A549 (cell line): ENCODE measurements at regions not wholly inside any gene's neighbourhood (a gene's known extent, or its start where the extent isn't known, plus 50 kb on each side); places are given as distances from the start of the nearest gene placed in this dataset.

Source experiments
- ATAC-seq, 2 experiments: fragments of 200-7000 bp in 1 of 2; fragments of >200 bp in 1 of 2; cut with Nextera tagmentation in 1 of 2; cut with Tn5 transposase in 1 of 2; 3 replicates each; pipeline versions ENCODE4 v1.8.0 to v1.9.1; 2018 to 2020; ENCODE audit warnings: mild to moderate bottlenecking in 1 of 2, moderate library complexity in 1 of 2
- CTCF ChIA-PET: fragments of 300-600 bp; sonication (Branson Sonifier 250); formaldehyde crosslinking; extraction: SDS; loops from one replicate; lab custom pipeline; 2021; ENCODE audit warnings: antibody characterized with exemption, inconsistent platforms; lab: Yijun Ruan, JAX
- POLR2A ChIA-PET: fragments of 350-600 bp; formaldehyde crosslinking; extraction: SDS; loops from one replicate; lab custom pipeline; 2021; ENCODE audit warnings: antibody characterized with exemption, inconsistent platforms; lab: Yijun Ruan, JAX
- DNase-seq, 2 experiments: peaks; one replicate each; pipeline versions ENCODE4 v3.0.0 to v3.0.0-alpha.2; 2011 to 2016; ENCODE audit warnings: low read depth in 1 of 2, low spot score in 1 of 2
- FAIRE-seq: peaks from 2 replicates; lab custom pipeline; 2011; peaks lifted over from hg19 to GRCh38; lab: Jason Lieb, UNC
- H3K27ac ChIP-seq, 2 experiments: fragments of >200 bp; sonication (Bioruptor Twin); formaldehyde crosslinking; 3 replicates each; pipeline ENCODE4 v1.5.1; 2016 to 2017
- H3K4me1 ChIP-seq: fragments of >200 bp; sonication (Bioruptor Twin); formaldehyde crosslinking; 3 replicates; pipeline ENCODE4 v1.6.1; 2016
- H3K4me2 ChIP-seq: fragments of >200 bp; sonication (Bioruptor Twin); formaldehyde crosslinking; 3 replicates; pipeline ENCODE4 v1.6.1; 2016
- H3K4me3 ChIP-seq: fragments of >200 bp; sonication (Bioruptor Twin); formaldehyde crosslinking; 3 replicates; pipeline ENCODE4 v1.5.1; 2016
- H3K9me3 ChIP-seq: fragments of >200 bp; sonication (Bioruptor Twin); formaldehyde crosslinking; 3 replicates; pipeline ENCODE4 v1.6.1; 2016
- CBX8 ChIP-seq: fragments of 200-600 bp; sonication (generic); IDR thresholded peaks from 2 replicates; pipeline ENCODE4 v1.6.1; 2016
- CEBPB ChIP-seq, 2 experiments: fragments of >200 bp in 1 of 2; sonication (Bioruptor Twin) in 1 of 2; formaldehyde crosslinking in 1 of 2; IDR thresholded peaks; 2 replicates each; pipeline ENCODE4 v1.6.1; 2012 to 2016
- CHD2 ChIP-seq: fragments of 150-350 bp; IDR thresholded peaks from 2 replicates; pipeline ENCODE4 v1.6.1; 2014; ENCODE audit warnings: low read length; ENCODE audit not compliant: partially characterized antibody
- CHD4 ChIP-seq: fragments of 200-600 bp; sonication (generic); IDR thresholded peaks from 2 replicates; pipeline ENCODE4 v1.6.1; 2016; ENCODE audit warnings: antibody characterized with exemption, mild to moderate bottlenecking, borderline replicate concordance
- FOSB ChIP-seq: fragments of 250-450 bp; sonication (Bioruptor Pico); IDR thresholded peaks from 2 replicates; pipeline ENCODE4 v1.5.0; 2020; ENCODE audit warnings: mild to moderate bottlenecking, moderate library complexity
- FOSL2 ChIP-seq, 2 experiments: fragments of 450-650 bp in 1 of 2; fragments of >200 bp in 1 of 2; sonication (Bioruptor Twin) in 1 of 2; formaldehyde crosslinking; IDR thresholded peaks; 2 replicates each; pipeline versions ENCODE4 v1.5.0 to v1.6.1; 2016 to 2020; ENCODE audit warnings: mild to moderate bottlenecking in 1 of 2, moderate library complexity in 1 of 2
- GATA3 ChIP-seq: IDR thresholded peaks from 2 replicates; pipeline ENCODE4 v1.6.1; 2012; ENCODE audit warnings: borderline replicate concordance
- HDAC2 ChIP-seq: fragments of 200-600 bp; sonication (generic); IDR thresholded peaks from 2 replicates; pipeline ENCODE4 v1.6.1; 2016
- HEYL ChIP-seq: fragments of 250-450 bp; sonication (Bioruptor Pico); IDR thresholded peaks from 2 replicates; pipeline ENCODE4 v1.8.0; 2021; ENCODE audit warnings: mild to moderate bottlenecking, moderate library complexity
- JUNB ChIP-seq: fragments of >200 bp; sonication (Bioruptor Twin); formaldehyde crosslinking; IDR thresholded peaks from 2 replicates; pipeline ENCODE4 v1.6.1; 2016
- KDM1A ChIP-seq: fragments of 200-600 bp; sonication (generic); IDR thresholded peaks from 2 replicates; pipeline ENCODE4 v1.6.1; 2016; ENCODE audit warnings: low read depth, mild to moderate bottlenecking
- KDM5A ChIP-seq: fragments of 200-600 bp; sonication (generic); IDR thresholded peaks from 2 replicates; pipeline ENCODE4 v1.6.1; 2016; ENCODE audit warnings: antibody characterized with exemption, mild to moderate bottlenecking
- MYC ChIP-seq: IDR thresholded peaks from 2 replicates; pipeline ENCODE4 v1.6.1; 2012; ENCODE audit warnings: mild to moderate bottlenecking, inconsistent platforms, low read length, improper control_type of control experiment, borderline replicate concordance
- RCOR1 ChIP-seq: fragments of 150-350 bp; IDR thresholded peaks from 2 replicates; pipeline ENCODE4 v1.6.1; 2014; ENCODE audit warnings: antibody characterized with exemption, low read length, low read depth
- RFX5 ChIP-seq: fragments of 450-650 bp; IDR thresholded peaks from 2 replicates; pipeline ENCODE4 v1.7.1; 2014; ENCODE audit warnings: antibody characterized with exemption, mild to moderate bottlenecking, moderate library complexity
- SMC3 ChIP-seq: fragments of >200 bp; sonication (Bioruptor Twin); formaldehyde crosslinking; IDR thresholded peaks from 3 replicates; pipeline ENCODE4 v1.6.1; 2018; ENCODE audit warnings: inconsistent platforms
- TP53 ChIP-seq: fragments of 250-450 bp; sonication (Bioruptor Pico); IDR thresholded peaks from 2 replicates; pipeline ENCODE4 v1.5.0; 2021; ENCODE audit warnings: mild to moderate bottlenecking, moderate library complexity
- ZFP36 ChIP-seq: fragments of 450-650 bp; IDR thresholded peaks from 2 replicates; pipeline ENCODE4 v1.6.1; 2014; ENCODE audit warnings: borderline replicate concordance; ENCODE audit not compliant: partially characterized antibody
- ZNF302 ChIP-seq: fragments of 250-450 bp; sonication (Bioruptor Pico); IDR thresholded peaks from 2 replicates; pipeline ENCODE4 v1.9.0; 2021; ENCODE audit warnings: inconsistent platforms, mild to moderate bottlenecking, moderate library complexity
- WGBS: methylation state at CpG from one replicate; pipeline ENCODE4 v1.1.6; 2017; ENCODE audit errors: missing lambda C conversion rate; 5-methylcytosine and 5-hydroxymethylcytosine counted together
- TF ChIP-seq, protein P1 (sequence below): fragments of 450-650 bp; IDR thresholded peaks from 2 replicates; pipeline ENCODE4 v1.6.1; 2014; ENCODE audit warnings: antibody characterized with exemption
- TF ChIP-seq, protein P2 (sequence below): fragments of 200-600 bp; sonication (generic); IDR thresholded peaks from 2 replicates; pipeline ENCODE4 v1.6.1; 2016; ENCODE audit warnings: antibody characterized with exemption, mild to moderate bottlenecking, moderate library complexity
- TF ChIP-seq, protein P3 (sequence below): fragments of 250-450 bp; sonication (Bioruptor Pico); IDR thresholded peaks from 2 replicates; pipeline ENCODE4 v1.5.0; 2021; ENCODE audit warnings: mild to moderate bottlenecking, moderate library complexity, borderline replicate concordance
- TF ChIP-seq, protein P4 (sequence below): fragments of >200 bp; sonication (Bioruptor Twin); formaldehyde crosslinking; IDR thresholded peaks from 3 replicates; pipeline ENCODE4 v1.5.1; 2016

DNA sequence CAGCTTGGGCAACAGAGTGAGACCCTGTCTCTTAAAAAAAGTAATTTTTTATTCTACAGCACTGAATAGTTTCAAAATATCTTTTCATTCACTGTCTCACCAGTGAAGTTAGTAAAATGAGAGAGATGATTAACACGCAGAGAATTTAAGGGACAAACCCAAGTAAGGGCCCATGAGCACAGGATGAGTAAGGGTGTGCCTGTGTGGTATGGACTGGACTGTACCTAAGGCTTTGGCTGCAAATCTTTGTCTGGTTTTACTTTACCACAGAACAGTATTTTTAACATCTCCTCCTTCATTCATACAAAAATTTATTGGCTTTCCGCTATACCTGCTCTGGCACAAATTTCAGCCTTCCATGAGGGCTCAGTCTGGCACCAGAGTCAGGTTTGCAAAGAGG is 433.3 kb downstream of the UTRN start (continued):
- TF ChIP-seq MYC = no peak
- TF ChIP-seq, all 56 proteins: peak for 0

DNA sequence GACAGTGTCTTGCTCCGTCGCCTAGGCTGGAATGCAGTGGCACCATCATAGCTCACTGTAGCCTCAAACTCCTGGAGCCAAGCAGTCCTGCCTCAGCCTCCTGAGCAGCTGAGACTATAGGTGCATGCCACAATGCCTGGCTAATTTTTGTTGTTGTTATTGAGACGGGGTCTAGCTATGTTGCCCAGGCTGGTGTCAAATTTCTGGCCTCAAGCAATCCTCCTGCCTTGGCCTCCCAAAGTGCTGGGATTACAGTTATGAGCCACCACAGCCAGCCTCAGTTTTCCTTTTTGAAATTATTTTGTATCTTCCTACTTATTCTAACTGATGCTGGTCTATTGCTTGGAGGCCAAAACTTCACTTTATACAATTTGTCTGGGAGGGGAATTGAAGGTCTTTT is 436.1 kb downstream of the UTRN start:
- no peak overlapping the region for H3K27ac ChIP-seq
- DNase-seq (no peak), ATAC-seq (no peak), FAIRE-seq (no peak)
- H3K4me1 ChIP-seq = no peaks in the 10 kb centered on the region
- H3K4me2 ChIP-seq = no peak overlapping the region
- 83% methylated on average over 3 of the region's 3 CpGs for WGBS
- CTCF ChIA-PET = interaction anchor here (0.7 kb wide), 1 partner anchor 22 kb away, joined by 3 read pairs; no protein-coding TSS in a partner anchor
- TF ChIP-seq, protein P1, sequence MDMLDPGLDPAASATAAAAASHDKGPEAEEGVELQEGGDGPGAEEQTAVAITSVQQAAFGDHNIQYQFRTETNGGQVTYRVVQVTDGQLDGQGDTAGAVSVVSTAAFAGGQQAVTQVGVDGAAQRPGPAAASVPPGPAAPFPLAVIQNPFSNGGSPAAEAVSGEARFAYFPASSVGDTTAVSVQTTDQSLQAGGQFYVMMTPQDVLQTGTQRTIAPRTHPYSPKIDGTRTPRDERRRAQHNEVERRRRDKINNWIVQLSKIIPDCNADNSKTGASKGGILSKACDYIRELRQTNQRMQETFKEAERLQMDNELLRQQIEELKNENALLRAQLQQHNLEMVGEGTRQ = no peak
- no peak for TF ChIP-seq CHD2
- TF ChIP-seq GATA3 = no peak
- no peak for TF ChIP-seq JUNB
- TF ChIP-seq HDAC2 = no peak
- TF ChIP-seq, protein P2, sequence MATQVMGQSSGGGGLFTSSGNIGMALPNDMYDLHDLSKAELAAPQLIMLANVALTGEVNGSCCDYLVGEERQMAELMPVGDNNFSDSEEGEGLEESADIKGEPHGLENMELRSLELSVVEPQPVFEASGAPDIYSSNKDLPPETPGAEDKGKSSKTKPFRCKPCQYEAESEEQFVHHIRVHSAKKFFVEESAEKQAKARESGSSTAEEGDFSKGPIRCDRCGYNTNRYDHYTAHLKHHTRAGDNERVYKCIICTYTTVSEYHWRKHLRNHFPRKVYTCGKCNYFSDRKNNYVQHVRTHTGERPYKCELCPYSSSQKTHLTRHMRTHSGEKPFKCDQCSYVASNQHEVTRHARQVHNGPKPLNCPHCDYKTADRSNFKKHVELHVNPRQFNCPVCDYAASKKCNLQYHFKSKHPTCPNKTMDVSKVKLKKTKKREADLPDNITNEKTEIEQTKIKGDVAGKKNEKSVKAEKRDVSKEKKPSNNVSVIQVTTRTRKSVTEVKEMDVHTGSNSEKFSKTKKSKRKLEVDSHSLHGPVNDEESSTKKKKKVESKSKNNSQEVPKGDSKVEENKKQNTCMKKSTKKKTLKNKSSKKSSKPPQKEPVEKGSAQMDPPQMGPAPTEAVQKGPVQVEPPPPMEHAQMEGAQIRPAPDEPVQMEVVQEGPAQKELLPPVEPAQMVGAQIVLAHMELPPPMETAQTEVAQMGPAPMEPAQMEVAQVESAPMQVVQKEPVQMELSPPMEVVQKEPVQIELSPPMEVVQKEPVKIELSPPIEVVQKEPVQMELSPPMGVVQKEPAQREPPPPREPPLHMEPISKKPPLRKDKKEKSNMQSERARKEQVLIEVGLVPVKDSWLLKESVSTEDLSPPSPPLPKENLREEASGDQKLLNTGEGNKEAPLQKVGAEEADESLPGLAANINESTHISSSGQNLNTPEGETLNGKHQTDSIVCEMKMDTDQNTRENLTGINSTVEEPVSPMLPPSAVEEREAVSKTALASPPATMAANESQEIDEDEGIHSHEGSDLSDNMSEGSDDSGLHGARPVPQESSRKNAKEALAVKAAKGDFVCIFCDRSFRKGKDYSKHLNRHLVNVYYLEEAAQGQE = no peak
- no peak for TF ChIP-seq SMC3
- no peak for TF ChIP-seq FOSB
- TF ChIP-seq CBX8 = no peak
- no peak for TF ChIP-seq TP53 (CRISPR knock-in tag)
- TF ChIP-seq FOSL2 (IDR thresholded peaks at IDR 0.05) = no peak
- TF ChIP-seq FOSL2 (CRISPR knock-in tag; IDR thresholded peaks at IDR 0.05) = no peak
- TF ChIP-seq KDM5A = no peak
- no peak for TF ChIP-seq RFX5
- TF ChIP-seq CHD4 = no peak
- no peaks in the 10 kb centered on the region for H3K9me3 ChIP-seq
- no peak overlapping the region for H3K4me3 ChIP-seq
- POLR2A ChIA-PET = no interaction called here

DNA sequence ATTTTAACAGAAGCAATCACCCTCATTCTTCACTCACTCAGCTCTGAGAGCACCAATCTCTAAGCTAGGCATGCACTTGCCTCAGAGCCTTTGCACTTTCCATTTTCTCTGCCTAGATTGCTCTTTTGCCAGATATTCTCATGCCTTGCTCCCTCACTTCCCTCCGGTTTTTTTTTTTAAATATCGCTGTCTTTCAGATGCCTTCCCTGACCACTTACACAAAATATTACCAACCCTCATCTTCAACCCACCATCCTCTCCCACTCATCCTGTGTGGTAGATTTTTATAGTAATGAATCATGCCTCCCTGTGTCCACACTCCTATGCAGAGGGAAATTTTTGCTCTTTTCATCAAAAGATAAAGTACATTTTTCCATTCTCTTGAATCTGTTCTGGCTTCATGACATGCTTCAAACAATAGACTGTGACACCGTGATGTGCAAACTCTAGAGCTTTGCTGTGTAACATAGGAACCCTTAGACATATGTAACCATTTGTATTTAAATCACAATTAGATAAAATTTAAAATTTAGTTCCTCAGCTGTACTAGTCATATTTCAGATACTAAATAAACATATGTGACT is 437.1 kb downstream of the UTRN start:
- ATAC-seq (no peak), FAIRE-seq (no peak), DNase-seq (no peak)
- no peak overlapping the region for H3K4me2 ChIP-seq
- POLR2A ChIA-PET = no interaction called here
- H3K9me3 ChIP-seq = no peaks in the 10 kb centered on the region
- 96% methylated on average over 3 of the region's 3 CpGs for WGBS
- TF ChIP-seq CHD2 (no peak), SMC3 (no peak), ZFP36 (no peak), TP53 (CRISPR knock-in tag) (no peak), RCOR1 (no peak), CEBPB (IDR thresholded peaks at IDR 0.05) (no peak), ZNF302 (CRISPR knock-in tag) (no peak), HEYL (CRISPR knock-in tag) (no peak), KDM1A (no peak), JUNB (no peak)
- TF ChIP-seq, protein P3, sequence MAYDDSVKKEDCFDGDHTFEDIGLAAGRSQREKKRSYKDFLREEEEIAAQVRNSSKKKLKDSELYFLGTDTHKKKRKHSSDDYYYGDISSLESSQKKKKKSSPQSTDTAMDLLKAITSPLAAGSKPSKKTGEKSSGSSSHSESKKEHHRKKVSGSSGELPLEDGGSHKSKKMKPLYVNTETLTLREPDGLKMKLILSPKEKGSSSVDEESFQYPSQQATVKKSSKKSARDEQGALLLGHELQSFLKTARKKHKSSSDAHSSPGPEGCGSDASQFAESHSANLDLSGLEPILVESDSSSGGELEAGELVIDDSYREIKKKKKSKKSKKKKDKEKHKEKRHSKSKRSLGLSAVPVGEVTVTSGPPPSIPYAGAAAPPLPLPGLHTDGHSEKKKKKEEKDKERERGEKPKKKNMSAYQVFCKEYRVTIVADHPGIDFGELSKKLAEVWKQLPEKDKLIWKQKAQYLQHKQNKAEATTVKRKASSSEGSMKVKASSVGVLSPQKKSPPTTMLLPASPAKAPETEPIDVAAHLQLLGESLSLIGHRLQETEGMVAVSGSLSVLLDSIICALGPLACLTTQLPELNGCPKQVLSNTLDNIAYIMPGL (CRISPR knock-in tag) = no peak
- TF ChIP-seq, protein P4, sequence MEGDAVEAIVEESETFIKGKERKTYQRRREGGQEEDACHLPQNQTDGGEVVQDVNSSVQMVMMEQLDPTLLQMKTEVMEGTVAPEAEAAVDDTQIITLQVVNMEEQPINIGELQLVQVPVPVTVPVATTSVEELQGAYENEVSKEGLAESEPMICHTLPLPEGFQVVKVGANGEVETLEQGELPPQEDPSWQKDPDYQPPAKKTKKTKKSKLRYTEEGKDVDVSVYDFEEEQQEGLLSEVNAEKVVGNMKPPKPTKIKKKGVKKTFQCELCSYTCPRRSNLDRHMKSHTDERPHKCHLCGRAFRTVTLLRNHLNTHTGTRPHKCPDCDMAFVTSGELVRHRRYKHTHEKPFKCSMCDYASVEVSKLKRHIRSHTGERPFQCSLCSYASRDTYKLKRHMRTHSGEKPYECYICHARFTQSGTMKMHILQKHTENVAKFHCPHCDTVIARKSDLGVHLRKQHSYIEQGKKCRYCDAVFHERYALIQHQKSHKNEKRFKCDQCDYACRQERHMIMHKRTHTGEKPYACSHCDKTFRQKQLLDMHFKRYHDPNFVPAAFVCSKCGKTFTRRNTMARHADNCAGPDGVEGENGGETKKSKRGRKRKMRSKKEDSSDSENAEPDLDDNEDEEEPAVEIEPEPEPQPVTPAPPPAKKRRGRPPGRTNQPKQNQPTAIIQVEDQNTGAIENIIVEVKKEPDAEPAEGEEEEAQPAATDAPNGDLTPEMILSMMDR = no peak
- TF ChIP-seq, all 56 proteins: peak for 0
- CTCF ChIA-PET = interaction anchor here (1.1 kb wide), 1 partner anchor 306 kb away, joined by 3 read pairs; no protein-coding TSS in a partner anchor
- Histone ChIP-seq H3K4me1 (no peaks in the 10 kb centered on the region), H3K4me3 (no peak overlapping the region), H3K27ac (no peak overlapping the region)
